ENCODE measurements at regions not wholly inside any gene's neighbourhood (a gene's known extent, or its start where the extent isn't known, plus 50 kb on each side); places are given as distances from the start of the nearest gene placed in this dataset.
A peak's percentile ranks its signal among the peaks of the same experiment; 100 is the strongest.

DNA sequence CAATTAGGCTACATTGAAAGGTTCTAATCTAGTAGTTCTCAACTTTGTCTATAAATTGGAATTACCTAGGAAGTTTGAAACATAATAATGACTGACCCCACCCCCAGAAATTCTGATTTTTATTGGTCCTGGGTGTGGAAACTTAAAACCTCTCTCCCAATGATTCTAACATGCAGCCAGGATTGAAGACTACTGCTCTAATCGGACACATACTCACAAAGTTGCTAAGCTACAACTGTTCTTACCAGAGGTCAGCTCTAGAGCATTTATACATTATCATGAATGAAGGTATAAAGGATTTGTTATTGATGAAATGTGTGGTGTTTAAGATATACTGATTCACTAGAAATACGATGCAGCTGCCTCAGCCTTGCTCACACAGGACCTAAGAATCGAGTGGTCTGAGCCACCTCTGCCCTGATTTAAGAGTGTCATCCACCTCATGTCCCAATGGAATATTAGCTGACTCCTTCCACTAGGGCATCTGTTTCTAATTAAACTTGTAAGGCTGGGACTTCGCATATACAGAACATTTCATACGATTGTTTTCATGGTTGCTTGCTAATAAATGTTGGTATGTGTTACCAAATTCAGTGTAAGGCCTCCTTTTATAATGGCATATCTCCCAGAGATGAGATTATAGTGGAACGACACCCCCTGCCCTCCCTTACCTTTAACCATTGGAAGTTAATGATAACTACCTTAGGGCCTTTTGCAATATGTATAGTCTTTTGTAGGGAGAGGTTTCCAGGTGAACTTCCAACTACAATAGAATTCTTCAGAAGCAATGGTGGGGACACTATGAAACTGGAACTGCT lies 410.8 kb upstream of the PDE3A start:
- no peaks in the 10 kb centered on the region for H3K36me3 ChIP-seq (replicated peaks; ENCODE audit: control insufficient read depth, insufficient read depth, low read length)
- no peaks in the 10 kb centered on the region for H3K27me3 ChIP-seq (ENCODE audit: control insufficient read depth, insufficient read depth, low read length)
- no peak for DNase-seq
- no peak overlapping the region for H3K4me3 ChIP-seq (ENCODE audit: insufficient read depth, low read depth, low read length)

DNA sequence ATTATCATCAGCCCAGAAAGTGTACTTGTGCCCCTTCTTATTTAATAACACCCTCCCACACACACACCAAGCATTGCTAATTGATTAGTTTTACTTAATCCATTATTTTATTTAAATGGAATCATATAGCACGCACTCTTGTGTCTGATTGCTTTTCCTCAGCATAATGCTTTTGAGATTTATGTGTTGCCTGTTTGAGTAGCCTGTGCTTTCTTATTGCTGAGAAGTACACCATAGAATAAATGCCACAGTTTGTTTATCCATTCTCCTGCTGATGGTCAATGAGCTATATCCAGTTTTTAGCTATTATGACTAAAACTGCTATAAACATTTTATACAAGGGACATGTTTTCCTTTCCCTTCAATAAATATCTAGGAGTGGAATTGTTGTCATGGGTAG lies 409.9 kb upstream of the PDE3A start:
- no peak overlapping the region for H3K4me3 ChIP-seq (ENCODE audit: insufficient read depth, low read depth, low read length)
- no peaks in the 10 kb centered on the region for H3K36me3 ChIP-seq (replicated peaks; ENCODE audit: control insufficient read depth, insufficient read depth, low read length)
- DNase-seq = no peak
- no peaks in the 10 kb centered on the region for H3K27me3 ChIP-seq (ENCODE audit: control insufficient read depth, insufficient read depth, low read length)

DNA sequence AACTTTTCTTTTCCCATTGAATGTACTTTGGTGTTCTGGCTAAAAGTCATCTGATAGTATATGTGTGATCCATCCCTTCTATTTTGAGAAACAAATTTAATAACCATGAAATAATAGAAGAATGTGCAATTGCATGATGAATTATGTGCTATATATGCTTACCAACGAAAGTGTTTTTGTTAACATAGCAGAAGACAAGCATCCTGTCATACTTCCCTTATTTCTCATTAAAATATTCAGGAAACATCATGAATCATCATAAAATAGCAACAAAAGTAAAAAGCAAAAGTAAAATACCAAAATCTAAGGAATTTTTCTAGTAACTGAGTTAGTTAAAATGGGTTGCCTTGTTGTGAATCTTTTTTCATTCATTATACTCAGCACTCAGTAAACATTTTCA lies 409.0 kb upstream of the PDE3A start:
- DNase-seq = no peak
- no peak overlapping the region for H3K4me3 ChIP-seq (ENCODE audit: insufficient read depth, low read depth, low read length)
- no peaks in the 10 kb centered on the region for H3K27me3 ChIP-seq (ENCODE audit: control insufficient read depth, insufficient read depth, low read length)
- no peaks in the 10 kb centered on the region for H3K36me3 ChIP-seq (replicated peaks; ENCODE audit: control insufficient read depth, insufficient read depth, low read length)

DNA sequence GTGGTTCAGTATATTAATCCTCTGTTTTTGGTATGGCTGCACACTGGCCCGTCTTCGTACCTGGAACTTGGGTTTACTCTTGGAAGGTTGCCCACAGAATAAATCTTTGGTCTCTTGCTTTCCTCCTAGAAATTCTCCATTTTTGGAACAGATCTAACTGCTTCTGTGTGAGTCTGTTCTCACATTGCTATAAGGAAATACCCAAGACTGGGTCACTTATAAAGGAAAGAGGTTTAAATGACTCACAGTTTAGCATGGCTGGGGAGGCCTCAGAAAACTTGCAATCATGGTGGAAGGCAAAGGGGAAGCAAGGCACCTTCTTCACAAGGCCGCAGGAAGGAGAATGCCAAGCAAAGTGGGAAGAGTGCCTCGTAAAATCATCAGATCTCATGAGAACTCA lies 407.8 kb upstream of the PDE3A start:
- Histone ChIP-seq H3K27me3 (ENCODE audit: control insufficient read depth, insufficient read depth, low read length) (no peaks in the 10 kb centered on the region), H3K4me3 (ENCODE audit: insufficient read depth, low read depth, low read length) (no peak overlapping the region), H3K36me3 (replicated peaks; ENCODE audit: control insufficient read depth, insufficient read depth, low read length) (no peaks in the 10 kb centered on the region)
- DNase-seq = no peak

DNA sequence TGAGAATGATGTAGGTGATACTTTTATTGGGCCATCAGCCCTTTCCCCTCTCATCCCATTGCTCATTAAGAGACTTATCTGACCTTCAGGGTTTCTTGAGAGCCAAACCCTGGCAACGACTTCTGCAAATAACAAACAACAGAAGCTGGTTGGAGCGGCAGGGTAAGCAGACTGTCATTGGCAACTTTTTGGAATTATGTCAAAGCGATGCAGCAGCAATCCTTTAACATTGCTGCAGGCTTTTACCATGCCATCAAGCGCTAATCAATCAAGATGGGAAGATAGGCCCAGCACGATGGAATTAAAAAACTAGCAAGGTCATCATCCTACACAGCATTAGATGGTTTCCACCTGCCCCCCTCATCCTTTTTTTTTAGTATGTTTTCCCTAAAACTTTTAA lies 406.1 kb upstream of the PDE3A start:
- no peaks in the 10 kb centered on the region for H3K27me3 ChIP-seq (ENCODE audit: control insufficient read depth, insufficient read depth, low read length)
- no peak for DNase-seq
- H3K36me3 ChIP-seq (replicated peaks; ENCODE audit: control insufficient read depth, insufficient read depth, low read length) = no peaks in the 10 kb centered on the region
- no peak overlapping the region for H3K4me3 ChIP-seq (ENCODE audit: insufficient read depth, low read depth, low read length)

DNA sequence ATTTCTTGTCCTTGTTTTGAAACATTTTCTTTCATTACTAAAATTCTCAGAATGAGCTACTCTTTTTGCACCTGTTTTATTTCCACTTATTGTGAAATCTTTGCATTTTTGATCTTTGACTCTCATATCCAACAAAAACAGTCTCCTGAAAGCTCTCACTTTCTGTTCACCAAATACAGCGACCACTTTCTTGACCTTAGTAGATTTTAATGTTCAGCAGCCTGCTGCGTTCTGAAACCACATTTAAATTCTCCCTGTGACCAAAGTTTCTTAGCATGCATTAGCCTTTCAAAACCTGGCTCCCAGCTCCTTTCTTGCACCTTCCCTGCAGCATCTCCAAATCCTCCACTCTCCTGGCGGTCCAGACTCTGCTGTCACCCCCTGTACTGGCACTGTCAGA lies 404.4 kb upstream of the PDE3A start:
- no peaks in the 10 kb centered on the region for H3K36me3 ChIP-seq (replicated peaks; ENCODE audit: control insufficient read depth, insufficient read depth, low read length)
- no peak overlapping the region for H3K4me3 ChIP-seq (ENCODE audit: insufficient read depth, low read depth, low read length)
- H3K27me3 ChIP-seq (ENCODE audit: control insufficient read depth, insufficient read depth, low read length) = no peaks in the 10 kb centered on the region
- DNase-seq = no peak

DNA sequence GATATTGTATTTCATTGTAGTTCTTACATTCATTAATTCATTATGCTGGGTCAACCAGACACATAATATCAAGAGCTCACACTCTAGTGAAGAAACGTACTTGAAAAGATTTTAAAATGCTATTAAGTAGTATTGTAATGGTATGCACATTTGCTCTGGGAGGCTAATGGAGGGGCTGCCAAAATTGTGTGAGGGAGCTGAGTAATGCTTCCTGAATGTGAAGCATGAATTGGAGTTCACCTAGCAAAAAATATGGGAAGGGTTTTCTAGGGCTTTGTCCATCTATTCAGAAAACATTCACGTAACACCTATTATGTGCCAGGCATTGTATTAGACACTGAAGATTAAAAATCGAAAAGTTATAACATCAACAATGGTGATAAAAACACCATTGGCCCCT lies 403.8 kb upstream of the PDE3A start:
- no peak for DNase-seq

DNA sequence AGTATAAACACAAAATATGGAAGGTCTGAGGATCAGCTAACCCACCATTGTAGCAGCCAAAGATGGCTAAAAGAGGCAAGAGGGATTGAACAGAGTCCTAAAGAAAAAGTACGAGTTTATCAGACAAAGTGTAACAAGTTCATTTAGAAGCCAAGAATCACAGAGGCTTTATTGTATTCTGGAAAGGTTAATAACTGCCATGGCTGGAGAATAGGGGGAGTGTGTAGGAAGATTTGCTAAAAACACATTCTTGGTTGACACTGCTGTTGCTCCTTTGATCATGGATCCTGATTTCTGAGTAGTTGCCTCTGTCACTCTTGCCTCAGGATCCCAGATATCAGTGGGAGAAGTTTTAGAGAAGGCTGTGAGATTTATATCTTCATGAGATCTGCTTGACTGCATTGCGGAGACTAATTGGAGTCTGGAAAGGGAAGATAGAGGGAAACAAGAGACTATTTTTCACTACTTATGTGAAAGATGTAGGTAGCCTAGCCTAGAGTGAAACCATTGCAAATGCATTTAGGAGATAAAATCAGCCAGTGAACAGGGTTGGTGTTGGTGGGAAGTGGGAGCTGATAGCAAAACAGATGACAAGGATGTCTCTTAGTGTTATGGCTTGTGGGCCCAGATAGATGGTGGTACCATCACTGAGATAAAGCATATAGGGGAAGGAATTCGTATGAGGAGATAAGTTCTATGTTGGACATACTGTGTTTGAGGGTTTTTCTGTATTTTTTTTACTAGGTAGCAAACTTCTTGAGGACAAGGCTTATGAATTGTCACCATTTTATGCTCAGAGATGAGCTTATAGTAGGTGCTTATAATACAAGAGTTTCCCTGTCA lies 402.9 kb upstream of the PDE3A start:
- no peak for DNase-seq
- H3K36me3 ChIP-seq (replicated peaks; ENCODE audit: control insufficient read depth, insufficient read depth, low read length) = no peaks in the 10 kb centered on the region
- no peaks in the 10 kb centered on the region for H3K27me3 ChIP-seq (ENCODE audit: control insufficient read depth, insufficient read depth, low read length)
- no peak overlapping the region for H3K4me3 ChIP-seq (ENCODE audit: insufficient read depth, low read depth, low read length)

More for the DNA sequence above, 403.8 kb upstream of the PDE3A start:
- no peak overlapping the region for H3K4me3 ChIP-seq (ENCODE audit: insufficient read depth, low read depth, low read length)
- H3K27me3 ChIP-seq (ENCODE audit: control insufficient read depth, insufficient read depth, low read length) = no peaks in the 10 kb centered on the region
- no peaks in the 10 kb centered on the region for H3K36me3 ChIP-seq (replicated peaks; ENCODE audit: control insufficient read depth, insufficient read depth, low read length)

DNA sequence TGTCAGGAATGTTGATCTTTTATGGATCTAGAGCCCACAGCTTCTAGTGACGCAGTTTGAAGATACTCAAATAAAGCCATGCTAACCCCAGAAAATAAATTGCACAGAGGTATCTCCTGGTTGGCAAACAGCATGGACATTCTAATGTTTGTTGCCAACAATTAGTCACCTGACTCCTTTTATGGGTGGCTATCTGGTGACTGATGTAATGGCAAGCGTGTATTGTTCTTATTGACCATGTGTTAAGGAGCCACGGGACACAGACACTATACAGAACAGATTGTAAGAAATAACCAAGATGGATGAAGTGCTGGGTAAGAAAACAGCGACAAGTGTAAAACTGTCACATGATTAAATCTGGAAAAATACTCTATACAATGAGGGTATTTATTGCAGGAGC lies 401.3 kb upstream of the PDE3A start:
- no peak for DNase-seq

DNA sequence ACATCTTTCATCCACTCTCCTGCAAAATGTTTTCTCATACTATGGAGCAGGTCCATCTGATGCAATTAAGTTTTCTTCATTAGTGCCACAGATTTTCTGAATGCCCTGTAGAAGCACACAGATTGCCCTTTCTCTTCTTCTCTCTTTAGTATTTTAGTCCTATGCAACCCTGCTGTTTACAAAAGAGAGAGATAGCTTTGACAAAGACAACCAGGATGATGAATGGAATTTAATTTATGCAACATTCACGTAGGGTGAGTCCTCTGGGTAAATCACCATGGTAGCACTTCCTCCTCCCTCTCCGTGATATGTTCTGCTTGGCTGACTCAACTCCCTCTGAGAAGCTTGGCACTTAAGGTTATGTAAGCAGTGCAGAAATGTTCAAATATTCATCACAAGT lies 400.9 kb upstream of the PDE3A start:
- no peak overlapping the region for H3K4me3 ChIP-seq (ENCODE audit: insufficient read depth, low read depth, low read length)
- no peak for DNase-seq
- H3K27me3 ChIP-seq (ENCODE audit: control insufficient read depth, insufficient read depth, low read length) = no peaks in the 10 kb centered on the region
- H3K36me3 ChIP-seq (replicated peaks; ENCODE audit: control insufficient read depth, insufficient read depth, low read length) = no peaks in the 10 kb centered on the region

More for the DNA sequence above, 401.3 kb upstream of the PDE3A start:
- no peak overlapping the region for H3K4me3 ChIP-seq (ENCODE audit: insufficient read depth, low read depth, low read length)
- H3K36me3 ChIP-seq (replicated peaks; ENCODE audit: control insufficient read depth, insufficient read depth, low read length) = no peaks in the 10 kb centered on the region
- H3K27me3 ChIP-seq (ENCODE audit: control insufficient read depth, insufficient read depth, low read length) = no peaks in the 10 kb centered on the region

DNA sequence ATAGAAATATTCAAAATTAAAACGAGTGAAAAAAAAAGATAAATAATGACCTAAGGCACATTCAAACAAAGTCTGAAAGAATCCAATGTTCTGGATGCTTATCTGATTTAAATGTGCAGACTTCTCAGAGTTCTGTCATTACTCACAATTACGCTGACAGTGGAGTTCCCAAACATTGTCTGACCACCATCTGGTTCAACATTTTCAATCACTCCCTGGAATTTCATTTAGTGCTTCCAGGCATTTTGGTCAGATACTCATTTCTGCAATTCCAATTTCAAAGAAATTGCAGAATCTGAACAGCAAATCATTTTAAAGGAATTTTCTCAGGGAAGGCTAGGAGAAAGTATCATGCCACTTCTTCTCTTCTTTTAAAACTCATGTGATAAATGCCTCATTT lies 398.2 kb upstream of the PDE3A start:
- DNase-seq = no peak
- no peaks in the 10 kb centered on the region for H3K27me3 ChIP-seq (ENCODE audit: control insufficient read depth, insufficient read depth, low read length)
- no peak overlapping the region for H3K4me3 ChIP-seq (ENCODE audit: insufficient read depth, low read depth, low read length)
- H3K36me3 ChIP-seq (replicated peaks; ENCODE audit: control insufficient read depth, insufficient read depth, low read length) = no peaks in the 10 kb centered on the region

DNA sequence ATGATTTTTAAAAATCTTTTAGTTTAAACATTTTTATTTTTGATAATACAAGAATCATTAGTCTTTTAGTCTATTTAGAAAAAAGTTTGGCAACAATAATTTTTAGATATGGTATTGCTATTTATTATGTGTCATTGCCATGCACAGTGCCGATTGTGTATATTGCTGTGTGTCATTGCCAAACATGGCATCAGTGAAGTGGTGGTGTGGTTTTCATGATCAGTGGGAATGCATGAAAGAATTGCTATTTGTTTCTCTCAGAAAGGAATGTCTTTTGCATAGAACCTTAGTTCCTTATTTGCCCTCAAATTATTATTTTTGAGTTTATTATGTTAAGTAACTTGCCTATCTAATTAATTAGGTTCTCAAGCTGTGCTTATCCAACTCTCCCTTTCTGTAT lies 397.5 kb upstream of the PDE3A start:
- DNase-seq = no peak
- no peaks in the 10 kb centered on the region for H3K36me3 ChIP-seq (replicated peaks; ENCODE audit: control insufficient read depth, insufficient read depth, low read length)
- no peak overlapping the region for H3K4me3 ChIP-seq (ENCODE audit: insufficient read depth, low read depth, low read length)
- H3K27me3 ChIP-seq (ENCODE audit: control insufficient read depth, insufficient read depth, low read length) = no peaks in the 10 kb centered on the region

DNA sequence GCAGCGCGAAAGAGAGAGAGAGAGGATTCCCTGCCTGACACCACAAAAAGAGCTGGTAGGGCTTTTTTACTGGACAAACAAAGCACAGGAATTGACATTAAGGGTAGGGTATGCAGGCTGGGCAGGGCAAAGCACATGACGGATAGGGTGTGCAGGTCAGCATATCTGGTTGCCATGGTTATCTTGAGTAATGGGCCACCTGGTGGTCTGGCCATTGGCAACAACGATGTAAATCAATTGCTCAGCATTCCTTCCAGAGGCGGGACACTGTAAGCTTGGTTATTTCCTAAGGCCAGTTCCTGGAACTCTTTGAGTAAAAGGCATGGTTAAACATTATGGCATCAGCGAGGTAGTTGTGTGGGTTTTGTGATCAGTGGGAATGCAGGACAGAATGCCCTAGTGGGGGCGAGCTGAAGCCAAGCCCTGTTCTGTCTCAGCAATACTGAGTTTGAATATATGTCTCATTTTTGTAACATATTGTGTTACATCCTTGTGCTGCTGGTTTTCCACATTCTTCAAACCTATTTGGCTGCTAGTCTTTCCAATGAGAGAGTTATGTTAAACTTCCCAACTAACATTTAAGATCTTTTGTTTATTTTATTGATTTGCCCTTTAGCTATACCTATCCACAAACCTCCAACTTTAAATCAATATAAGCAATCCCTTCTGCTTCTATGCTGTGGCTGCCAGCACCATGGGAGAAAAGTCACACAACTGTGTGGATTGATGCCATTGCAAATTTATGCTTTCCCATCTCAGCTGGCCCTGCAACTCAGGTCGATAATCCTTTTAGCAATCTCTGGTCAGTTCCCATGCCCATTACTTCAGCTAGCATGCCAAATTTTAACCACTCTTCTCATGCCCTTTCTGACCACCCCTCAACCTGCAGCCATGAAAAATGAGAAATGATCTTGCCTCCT lies 396.7 kb upstream of the PDE3A start:
- DNase-seq = peak; percentile 10
- Histone ChIP-seq H3K27me3 (ENCODE audit: control insufficient read depth, insufficient read depth, low read length) (no peaks in the 10 kb centered on the region), H3K36me3 (replicated peaks; ENCODE audit: control insufficient read depth, insufficient read depth, low read length) (no peaks in the 10 kb centered on the region), H3K4me3 (ENCODE audit: insufficient read depth, low read depth, low read length) (no peak overlapping the region)
